Stomach (tissue), 8 donors: ENCODE measurements at regions not wholly inside any gene's neighbourhood (a gene's known extent, or its start where the extent isn't known, plus 50 kb on each side); places are given as distances from the start of the nearest gene placed in this dataset.

Source experiments
- DNase-seq, 2 donors: peaks; one replicate each; pipeline versions ENCODE4 v3.0.0 to v3.0.0-alpha.2; 2013 to 2019
- H3K27ac ChIP-seq, 5 donors: fragments of 200-600 bp in 4 of 5; sonication (generic) in 4 of 5; one replicate each; pipeline ENCODE4 v1.5.1; 2013 to 2019; ENCODE audit warnings: mild to moderate bottlenecking in 1 of 5, moderate library complexity in 1 of 5
- H3K27me3 ChIP-seq, 3 donors: fragments of 200-600 bp; sonication (generic); one replicate each; pipeline ENCODE4 v1.5.1; 2017 to 2019; ENCODE audit warnings: mixed run types in 1 of 3
- H3K36me3 ChIP-seq, 4 donors: fragments of 200-600 bp; sonication (generic); 1 replicate in 3 of 4; 2 replicates in 1 of 4; pipeline ENCODE4 v1.5.1; 2016 to 2019
- H3K4me1 ChIP-seq, 4 donors: fragments of 200-600 bp; sonication (generic); one replicate each; pipeline ENCODE4 v1.5.1; 2016 to 2019
- H3K4me3 ChIP-seq, 4 donors: fragments of 200-600 bp; sonication (generic) in 3 of 4; one replicate each; pipeline ENCODE4 v1.5.1; 2016 to 2019; ENCODE audit warnings: mild to moderate bottlenecking in 1 of 4
- H3K9me3 ChIP-seq, 4 donors: fragments of 200-600 bp; sonication (generic); one replicate each; pipeline ENCODE4 v1.5.1; 2016 to 2019
- EP300 ChIP-seq: sonication (generic); formaldehyde crosslinking; IDR thresholded peaks from one replicate; pipeline ENCODE4 v1.6.1; 2017; ENCODE audit warnings: antibody characterized with exemption
- POLR2A ChIP-seq, 4 donors: fragments of 450-650 bp; IDR thresholded peaks; one replicate each; pipeline ENCODE4 v1.6.1; 2016; ENCODE audit warnings: antibody characterized with exemption in 4 of 4, control low read depth in 2 of 4, mild to moderate bottlenecking in 1 of 4, moderate library complexity in 1 of 4
- POLR2AphosphoS5 ChIP-seq, 3 donors: sonication (generic); formaldehyde crosslinking; IDR thresholded peaks; one replicate each; pipeline ENCODE4 v1.6.1; 2016; ENCODE audit warnings: antibody characterized with exemption in 3 of 3
- WGBS, 5 donors: extraction: QIAGEN DNeasy Blood & Tissue Kit in 3 of 5; methylation state at CpG; one replicate each; pipeline versions ENCODE4 v1.1.5 to v1.1.7; 2013 to 2018; 5-methylcytosine and 5-hydroxymethylcytosine counted together
- intact Hi-C: fragments of 100-400 bp; cut with DNase I; formaldehyde crosslinking; loops from one replicate; pipeline ENCODE4 v1.15.1; 2023; ENCODE audit warnings: low total_unique reads
- TF ChIP-seq, protein P1 (sequence below), 7 experiments: fragments of 450-650 bp in 4 of 7; fragments of 200-600 bp in 3 of 7; sonication (generic) in 3 of 7; IDR thresholded peaks; one replicate each; pipeline ENCODE4 v1.5.1; 2016 to 2019; ENCODE audit warnings: antibody characterized with exemption in 7 of 7, control low read depth in 2 of 7, mild to moderate bottlenecking in 1 of 7
- donor health status: healthy with polysubstance abuse.
- donor health status: Bipolar disorder and iron deficiency.
- donor health status: healthy.

DNA sequence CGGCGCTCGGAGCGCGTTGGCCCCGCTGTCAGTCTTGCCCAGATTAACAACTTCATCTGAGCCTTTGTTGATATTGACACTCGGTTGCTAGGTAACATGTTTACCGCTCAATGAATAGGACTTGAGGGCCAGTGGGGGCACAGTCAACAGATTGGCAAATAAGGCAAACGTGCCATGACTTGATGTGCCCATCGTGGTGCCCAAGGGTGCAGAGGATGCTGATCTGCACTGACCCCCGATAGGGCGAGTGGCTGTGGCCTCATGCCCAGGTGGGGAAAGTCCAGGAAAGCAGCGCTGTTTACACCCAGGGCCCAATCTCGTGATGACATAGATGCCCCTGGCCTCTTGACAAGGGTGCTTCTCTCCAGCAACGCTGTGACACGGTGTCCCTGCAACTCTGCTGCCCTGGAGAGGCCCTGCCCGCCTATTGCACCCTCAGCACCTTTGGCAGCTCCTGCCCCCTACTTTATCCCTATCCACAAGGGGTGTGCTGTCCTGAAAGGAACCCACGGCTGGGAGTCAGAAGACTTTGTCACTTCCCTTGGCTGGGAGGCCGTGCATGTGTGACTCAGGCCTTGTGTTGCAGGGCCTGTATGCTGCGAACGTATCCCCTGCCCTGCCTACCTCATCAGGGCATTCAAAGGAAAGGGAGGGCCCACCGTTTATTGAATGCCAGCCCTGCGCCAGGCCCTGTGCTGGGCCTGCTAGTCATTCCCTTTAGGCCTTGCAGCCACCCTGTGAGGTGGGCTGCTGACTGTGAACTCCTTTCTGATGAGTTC lies 158.0 kb downstream of the INHBB start:
- no peak for DNase-seq
- Histone ChIP-seq H3K27me3 (no peaks in the 10 kb centered on the region), H3K27ac (no peak overlapping the region), H3K4me3 (no peak overlapping the region), H3K9me3 (no peaks in the 10 kb centered on the region), H3K36me3 (no peaks in the 10 kb centered on the region), H3K4me1 (peaks cover 0 to 11% (median 6%) of the 10 kb centered on the region in 4 donors)
- intact Hi-C loops: no loop called here
- WGBS, 5 donors: 77 to 83% (median 79%) methylated on average over 15 to 23 of the region's 23 CpGs
- TF ChIP-seq POLR2AphosphoS5 (IDR thresholded peaks at IDR 0.05) (no peak), POLR2A (IDR thresholded peaks at IDR 0.05) (no peak), EP300 (no peak)
- TF ChIP-seq, protein P1, sequence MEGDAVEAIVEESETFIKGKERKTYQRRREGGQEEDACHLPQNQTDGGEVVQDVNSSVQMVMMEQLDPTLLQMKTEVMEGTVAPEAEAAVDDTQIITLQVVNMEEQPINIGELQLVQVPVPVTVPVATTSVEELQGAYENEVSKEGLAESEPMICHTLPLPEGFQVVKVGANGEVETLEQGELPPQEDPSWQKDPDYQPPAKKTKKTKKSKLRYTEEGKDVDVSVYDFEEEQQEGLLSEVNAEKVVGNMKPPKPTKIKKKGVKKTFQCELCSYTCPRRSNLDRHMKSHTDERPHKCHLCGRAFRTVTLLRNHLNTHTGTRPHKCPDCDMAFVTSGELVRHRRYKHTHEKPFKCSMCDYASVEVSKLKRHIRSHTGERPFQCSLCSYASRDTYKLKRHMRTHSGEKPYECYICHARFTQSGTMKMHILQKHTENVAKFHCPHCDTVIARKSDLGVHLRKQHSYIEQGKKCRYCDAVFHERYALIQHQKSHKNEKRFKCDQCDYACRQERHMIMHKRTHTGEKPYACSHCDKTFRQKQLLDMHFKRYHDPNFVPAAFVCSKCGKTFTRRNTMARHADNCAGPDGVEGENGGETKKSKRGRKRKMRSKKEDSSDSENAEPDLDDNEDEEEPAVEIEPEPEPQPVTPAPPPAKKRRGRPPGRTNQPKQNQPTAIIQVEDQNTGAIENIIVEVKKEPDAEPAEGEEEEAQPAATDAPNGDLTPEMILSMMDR (IDR thresholded peaks at IDR 0.05): no peak

DNA sequence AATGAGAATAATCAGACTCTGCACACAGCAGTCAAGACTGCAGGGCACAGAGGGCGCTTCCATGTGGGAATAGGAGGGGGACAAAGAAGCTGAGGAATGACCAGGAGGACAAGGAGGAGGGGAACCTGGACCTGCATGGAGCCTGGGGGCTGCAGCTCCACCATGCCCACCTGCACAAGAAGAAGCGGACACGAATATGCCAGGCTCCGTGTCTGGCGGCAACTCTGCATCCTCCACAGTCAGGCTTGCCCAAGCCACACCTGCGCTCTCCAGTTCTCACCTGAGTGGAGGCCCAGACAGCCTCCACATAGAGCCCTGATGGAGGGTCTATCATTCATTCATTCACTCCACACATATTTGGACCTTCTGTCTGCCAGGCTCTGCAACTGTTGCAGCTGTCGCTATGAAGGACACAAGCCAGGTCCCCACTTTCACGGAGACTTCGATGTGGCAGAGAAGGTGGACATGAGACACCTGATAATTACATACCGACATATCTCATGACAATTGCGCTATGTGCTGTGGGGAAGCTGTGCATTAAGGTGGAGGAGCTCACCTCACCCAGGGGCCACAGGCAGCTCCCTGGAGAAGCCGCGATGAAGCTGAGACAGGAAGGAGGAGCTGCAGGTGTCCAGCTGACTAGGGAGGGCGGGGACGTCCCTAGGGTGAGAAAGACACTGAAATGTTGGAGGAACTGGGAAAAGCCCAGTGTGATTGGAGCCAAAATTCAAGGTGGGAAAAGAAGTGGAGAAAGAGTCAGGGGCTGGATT lies 159.2 kb downstream of the INHBB start:
- H3K27me3 ChIP-seq: no peaks in the 10 kb centered on the region
- TF ChIP-seq POLR2AphosphoS5 (IDR thresholded peaks at IDR 0.05) (no peak), POLR2A (IDR thresholded peaks at IDR 0.05) (no peak), EP300 (no peak)
- TF ChIP-seq, protein P1 (IDR thresholded peaks at IDR 0.05): no peak
- no peak overlapping the region for H3K4me3 ChIP-seq
- no peak overlapping the region for H3K27ac ChIP-seq
- H3K4me1 ChIP-seq: peaks cover 0 to 13% (median 8%) of the 10 kb centered on the region in 4 donors
- intact Hi-C loops: no loop called here
- no peaks in the 10 kb centered on the region for H3K36me3 ChIP-seq
- no peak for DNase-seq
- no peaks in the 10 kb centered on the region for H3K9me3 ChIP-seq
- WGBS, 5 donors: 93 to 96% (median 95%) methylated on average over 15 of the region's 15 CpGs

DNA sequence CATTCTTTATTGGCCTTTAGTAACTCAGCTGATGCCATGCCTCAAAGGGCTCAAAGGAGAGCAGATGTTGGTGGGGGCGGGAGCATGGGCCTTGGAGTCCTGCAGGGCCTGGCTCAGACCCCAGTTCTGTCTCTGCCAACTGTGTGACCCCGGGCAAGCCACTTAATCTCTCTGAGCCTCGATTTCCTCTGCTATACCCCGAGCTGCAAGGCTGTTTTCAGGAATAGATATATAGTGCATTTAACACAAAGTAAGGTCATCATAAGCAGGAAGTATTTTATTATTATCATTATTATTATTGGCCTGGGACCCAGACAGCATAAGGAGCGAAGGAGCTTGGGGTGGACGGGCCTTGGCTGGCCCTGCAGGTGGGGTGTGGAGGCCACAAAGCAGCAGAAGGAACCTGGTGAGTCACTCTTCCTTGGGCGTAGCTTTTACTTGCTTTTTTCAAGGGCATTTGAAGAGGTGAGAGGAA lies 162.7 kb downstream of the INHBB start:
- 19 to 45% (median 29%) methylated on average over 7 of the region's 7 CpGs for WGBS, 5 donors
- intact Hi-C loops: no loop called here

More for the DNA sequence above, 162.7 kb downstream of the INHBB start:
- TF ChIP-seq, protein P1 (IDR thresholded peaks at IDR 0.05): no peak
- TF ChIP-seq EP300 (no peak), POLR2AphosphoS5 (IDR thresholded peaks at IDR 0.05) (peak in 1 of 3 donors; percentile 41)
- H3K36me3 ChIP-seq: no peaks in the 10 kb centered on the region
- DNase-seq: peak; percentile 40 to 42
- no peaks in the 10 kb centered on the region for H3K27me3 ChIP-seq
- H3K9me3 ChIP-seq: no peaks in the 10 kb centered on the region
- H3K4me1 ChIP-seq: peaks cover 0 to 13% (median 8%) of the 10 kb centered on the region in 4 donors
- H3K4me3 ChIP-seq: no peak overlapping the region
- H3K27ac ChIP-seq: peak overlapping the region in 2 of 5 donors; percentile 19 to 36
